Mesodermal cell (in vitro differentiated cells): ENCODE measurements at regions not wholly inside any gene's neighbourhood (a gene's known extent, or its start where the extent isn't known, plus 50 kb on each side); places are given as distances from the start of the nearest gene placed in this dataset.

Experiments
- H3K27ac ChIP-seq: 2 replicates; pipeline ENCODE4 v1.7.0; 2013; ENCODE audit warnings: mild to moderate bottlenecking, low read depth, low read length, moderate library complexity; ENCODE audit not compliant: severe bottlenecking
- H3K36me3 ChIP-seq: 2 replicates; pipeline ENCODE4 v1.7.1; 2013; ENCODE audit warnings: mild to moderate bottlenecking, low read length, moderate library complexity; ENCODE audit not compliant: control insufficient read depth, insufficient read depth
- H3K4me1 ChIP-seq: one replicate; pipeline ENCODE4 v1.7.1; 2013; ENCODE audit warnings: mild to moderate bottlenecking, low read length; ENCODE audit not compliant: insufficient read depth, control insufficient read depth, poor library complexity, severe bottlenecking
- H3K4me3 ChIP-seq: 2 replicates; pipeline ENCODE4 v1.7.0; 2013; ENCODE audit warnings: low read length, control low read depth, mild to moderate bottlenecking; ENCODE audit not compliant: insufficient read depth, poor library complexity, severe bottlenecking; ENCODE audit errors: extremely low read depth
- H3K9me3 ChIP-seq: 2 replicates; pipeline ENCODE4 v1.7.1; 2013; ENCODE audit warnings: mild to moderate bottlenecking, low read length, moderate library complexity; ENCODE audit not compliant: control insufficient read depth
- WGBS, 2 experiments: methylation state at CpG; one replicate each; pipeline ENCODE4 v1.1.5; 2013; ENCODE audit warnings: missing lambda C conversion rate in 2 of 2; ENCODE audit not compliant: insufficient coverage in 2 of 2; 5-methylcytosine and 5-hydroxymethylcytosine counted together

- no peaks in the 10 kb centered on the region for H3K36me3 ChIP-seq
- no peaks in the 10 kb centered on the region for H3K9me3 ChIP-seq
- H3K4me1 ChIP-seq, result no peaks in the 10 kb centered on the region
- no peak overlapping the region for H3K27ac ChIP-seq
- H3K4me3 ChIP-seq, result no peak overlapping the region
- WGBS, 2 experiments, result no CpG with 5 or more reads among the region's 2 CpGs
These were observed 97.2 kb upstream of the FIBIN start for GRCh38 chr11:26896719-26897118.

- H3K4me1 ChIP-seq, result no peaks in the 10 kb centered on the region
- H3K36me3 ChIP-seq, result no peaks in the 10 kb centered on the region
- H3K4me3 ChIP-seq, result no peak overlapping the region
- H3K27ac ChIP-seq, result no peak overlapping the region
- H3K9me3 ChIP-seq, result no peaks in the 10 kb centered on the region
- WGBS, 2 experiments, result no CpG with 5 or more reads among the region's 1 CpG
These were observed 95.1 kb upstream of the FIBIN start for GRCh38 chr11:26898799-26899198.

GRCh38 chr11:26901162-26901561 lies 92.8 kb upstream of the FIBIN start:
- Histone ChIP-seq H3K4me1 (no peaks in the 10 kb centered on the region), H3K27ac (no peak overlapping the region), H3K4me3 (no peak overlapping the region), H3K36me3 (no peaks in the 10 kb centered on the region), H3K9me3 (no peaks in the 10 kb centered on the region)
- WGBS, 2 experiments, result no CpG with 5 or more reads among the region's 1 CpG

- WGBS, 2 experiments, result 67% methylated on average over 1 of the region's 1 CpG; no CpG with 5 or more reads in 1 of the 2 experiments
- Histone ChIP-seq H3K4me1 (no peaks in the 10 kb centered on the region), H3K27ac (no peak overlapping the region), H3K4me3 (no peak overlapping the region), H3K36me3 (no peaks in the 10 kb centered on the region), H3K9me3 (no peaks in the 10 kb centered on the region)
These were observed 89.8 kb upstream of the FIBIN start for GRCh38 chr11:26904132-26904531.

- Histone ChIP-seq H3K9me3 (no peaks in the 10 kb centered on the region), H3K4me1 (no peaks in the 10 kb centered on the region), H3K36me3 (no peaks in the 10 kb centered on the region), H3K4me3 (no peak overlapping the region), H3K27ac (no peak overlapping the region)
- no CpG with 5 or more reads among the region's 1 CpG for WGBS, 2 experiments
These were observed 89.1 kb upstream of the FIBIN start for GRCh38 chr11:26904801-26905200.

- Histone ChIP-seq H3K9me3 (no peaks in the 10 kb centered on the region), H3K4me1 (no peaks in the 10 kb centered on the region), H3K27ac (no peak overlapping the region), H3K36me3 (no peaks in the 10 kb centered on the region), H3K4me3 (no peak overlapping the region)
- WGBS, 2 experiments, result 62 to 76% methylated on average over 3 of the region's 3 CpGs
These were observed 88.5 kb upstream of the FIBIN start for GRCh38 chr11:26905368-26905767.

GRCh38 chr11:26909515-26909914 lies 84.4 kb upstream of the FIBIN start:
- Histone ChIP-seq H3K4me1 (no peaks in the 10 kb centered on the region), H3K36me3 (no peaks in the 10 kb centered on the region), H3K27ac (no peak overlapping the region), H3K9me3 (no peaks in the 10 kb centered on the region), H3K4me3 (no peak overlapping the region)
- 86% methylated on average over 1 of the region's 3 CpGs; no CpG with 5 or more reads in 1 of the 2 experiments for WGBS, 2 experiments

GRCh38 chr11:26909991-26910591 lies 83.8 kb upstream of the FIBIN start:
- H3K27ac ChIP-seq, result no peak overlapping the region
- H3K4me3 ChIP-seq, result no peak overlapping the region
- WGBS, 2 experiments, result 96 to 100% methylated on average over 2 to 3 of the region's 6 CpGs
- no peaks in the 10 kb centered on the region for H3K9me3 ChIP-seq
- H3K4me1 ChIP-seq, result no peaks in the 10 kb centered on the region
- no peaks in the 10 kb centered on the region for H3K36me3 ChIP-seq

- H3K27ac ChIP-seq, result no peak overlapping the region
- WGBS, 2 experiments, result 77 to 89% methylated on average over 3 of the region's 6 CpGs
- H3K9me3 ChIP-seq, result no peaks in the 10 kb centered on the region
- peaks cover 3% of the 10 kb centered on the region for H3K4me1 ChIP-seq
- no peak overlapping the region for H3K4me3 ChIP-seq
- H3K36me3 ChIP-seq, result no peaks in the 10 kb centered on the region
These were observed 78.9 kb upstream of the FIBIN start for GRCh38 chr11:26914968-26915367.

GRCh38 chr11:26916805-26917204 lies 77.1 kb upstream of the FIBIN start:
- WGBS, 2 experiments, result 83% methylated on average over 1 of the region's 6 CpGs; no CpG with 5 or more reads in 1 of the 2 experiments
- Histone ChIP-seq H3K9me3 (no peaks in the 10 kb centered on the region), H3K36me3 (no peaks in the 10 kb centered on the region), H3K4me3 (no peak overlapping the region), H3K27ac (no peak overlapping the region), H3K4me1 (peaks cover 3% of the 10 kb centered on the region)

GRCh38 chr11:26928582-26928981 lies 65.3 kb upstream of the FIBIN start:
- peaks cover 4% of the 10 kb centered on the region for H3K9me3 ChIP-seq
- no peak overlapping the region for H3K27ac ChIP-seq
- no peaks in the 10 kb centered on the region for H3K4me1 ChIP-seq
- no peak overlapping the region for H3K4me3 ChIP-seq
- H3K36me3 ChIP-seq, result no peaks in the 10 kb centered on the region
- no CpG with 5 or more reads among the region's 3 CpGs for WGBS, 2 experiments
